PC-3 (cell line): ENCODE measurements at regions not wholly inside any gene's neighbourhood (a gene's known extent, or its start where the extent isn't known, plus 50 kb on each side); places are given as distances from the start of the nearest gene placed in this dataset.
A peak's percentile ranks its signal among the peaks of the same experiment; 100 is the strongest.

Experiments
- EZH2 ChIP-seq: fragments of 300-600 bp; sonication (generic); IDR thresholded peaks from one replicate; pipeline ENCODE4 v1.6.1; 2017; ENCODE audit warnings: antibody characterized with exemption, mild to moderate bottlenecking, low read length; ENCODE audit not compliant: unreplicated experiment
- EZH2phosphoT487 ChIP-seq: fragments of 300-600 bp; sonication (generic); IDR thresholded peaks from 2 replicates; pipeline ENCODE4 v1.6.1; 2018; ENCODE audit warnings: mild to moderate bottlenecking, antibody characterized with exemption, low read length, borderline replicate concordance
- TF ChIP-seq, protein P1 (sequence below): fragments of 300-600 bp; sonication (generic); conservative IDR thresholded peaks from 2 replicates; pipeline ENCODE4 v1.5.1; 2017; ENCODE audit warnings: antibody characterized with exemption, low read depth, mild to moderate bottlenecking, low read length

DNA sequence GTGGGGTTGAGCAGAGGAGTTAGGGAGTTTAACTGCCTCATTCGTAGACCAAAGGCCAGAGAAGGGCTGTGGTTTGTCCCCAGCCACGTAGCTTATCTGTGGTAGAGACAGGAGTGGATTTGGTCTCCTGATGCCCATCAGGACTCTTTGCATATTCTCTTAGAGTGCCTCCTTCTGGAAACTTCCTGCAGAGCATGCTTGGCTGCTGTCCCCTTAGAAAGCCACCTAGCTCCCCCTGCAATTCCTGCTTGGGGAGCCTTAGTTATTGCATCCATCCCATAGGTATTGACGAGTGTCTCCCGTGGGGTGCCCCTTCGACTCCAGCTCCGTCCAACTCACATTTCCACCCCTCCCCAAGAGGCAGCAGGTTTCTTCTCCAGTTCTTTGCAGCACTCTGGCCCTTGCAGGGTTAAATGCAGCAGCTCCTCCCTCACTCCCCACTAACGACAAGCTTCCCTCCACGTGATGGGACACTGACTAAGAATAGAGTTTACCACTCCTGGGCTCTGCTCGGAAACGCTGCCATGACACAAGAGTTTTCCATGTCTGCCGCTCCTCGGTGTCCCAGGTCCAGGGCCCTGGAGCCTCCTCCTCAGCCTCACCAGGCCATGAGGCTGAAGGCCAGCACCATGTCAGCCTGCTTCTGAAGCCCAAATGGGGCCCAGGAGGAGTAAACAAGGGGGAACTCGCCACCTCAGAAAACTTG, 147.8 kb upstream of the UNC5B start:
- TF ChIP-seq, protein P1, sequence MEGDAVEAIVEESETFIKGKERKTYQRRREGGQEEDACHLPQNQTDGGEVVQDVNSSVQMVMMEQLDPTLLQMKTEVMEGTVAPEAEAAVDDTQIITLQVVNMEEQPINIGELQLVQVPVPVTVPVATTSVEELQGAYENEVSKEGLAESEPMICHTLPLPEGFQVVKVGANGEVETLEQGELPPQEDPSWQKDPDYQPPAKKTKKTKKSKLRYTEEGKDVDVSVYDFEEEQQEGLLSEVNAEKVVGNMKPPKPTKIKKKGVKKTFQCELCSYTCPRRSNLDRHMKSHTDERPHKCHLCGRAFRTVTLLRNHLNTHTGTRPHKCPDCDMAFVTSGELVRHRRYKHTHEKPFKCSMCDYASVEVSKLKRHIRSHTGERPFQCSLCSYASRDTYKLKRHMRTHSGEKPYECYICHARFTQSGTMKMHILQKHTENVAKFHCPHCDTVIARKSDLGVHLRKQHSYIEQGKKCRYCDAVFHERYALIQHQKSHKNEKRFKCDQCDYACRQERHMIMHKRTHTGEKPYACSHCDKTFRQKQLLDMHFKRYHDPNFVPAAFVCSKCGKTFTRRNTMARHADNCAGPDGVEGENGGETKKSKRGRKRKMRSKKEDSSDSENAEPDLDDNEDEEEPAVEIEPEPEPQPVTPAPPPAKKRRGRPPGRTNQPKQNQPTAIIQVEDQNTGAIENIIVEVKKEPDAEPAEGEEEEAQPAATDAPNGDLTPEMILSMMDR = peak; percentile 62
- TF ChIP-seq EZH2 (no peak), EZH2phosphoT487 (no peak)
